OCI-LY7 (cell line): ENCODE measurements at regions not wholly inside any gene's neighbourhood (a gene's known extent, or its start where the extent isn't known, plus 50 kb on each side); places are given as distances from the start of the nearest gene placed in this dataset.
"Not testable (repeated sequence)": the region's sequence is repeated elsewhere in the genome, so short reads cannot be mapped to it uniquely, and the experiment has no call there.

ENCODE experiments used
- CTCF ChIP-seq: fragments of 200-600 bp; sonication (generic); conservative IDR thresholded peaks from 2 replicates; pipeline ENCODE4 v1.5.1; 2014; ENCODE audit warnings: mild to moderate bottlenecking, antibody characterized with exemption, low read length, moderate library complexity, mixed read lengths
- EZH2phosphoT487 ChIP-seq: fragments of 200-600 bp; sonication (generic); IDR thresholded peaks from 2 replicates; pipeline ENCODE4 v1.6.1; 2018; ENCODE audit warnings: low read depth, borderline replicate concordance, mild to moderate bottlenecking, mixed run types, antibody characterized with exemption, low read length, moderate library complexity, mixed read lengths

GRCh38 chr11:45016446-45016845 is 65.8 kb upstream of the TP53I11 start:
- not testable (repeated sequence) for TF ChIP-seq CTCF, EZH2phosphoT487
